Thyroid gland (tissue), 4 donors: ENCODE measurements at regions not wholly inside any gene's neighbourhood (a gene's known extent, or its start where the extent isn't known, plus 50 kb on each side); places are given as distances from the start of the nearest gene placed in this dataset.
"Not testable (repeated sequence)": the region's sequence is repeated elsewhere in the genome, so short reads cannot be mapped to it uniquely, and the experiment has no call there.

Experiments
- POLR2A ChIP-seq, 2 donors: fragments of 450-650 bp; IDR thresholded peaks; one replicate each; pipeline ENCODE4 v1.6.1; 2017; ENCODE audit warnings: antibody characterized with exemption in 2 of 2, mild to moderate bottlenecking in 2 of 2, moderate library complexity in 1 of 2
- TF ChIP-seq, protein P1 (sequence below), 6 experiments: fragments of 200-600 bp in 3 of 6; fragments of 450-650 bp in 3 of 6; sonication (generic) in 3 of 6; IDR thresholded peaks; one replicate each; pipeline ENCODE4 v1.5.1; 2016 to 2019; ENCODE audit warnings: antibody characterized with exemption in 6 of 6, mild to moderate bottlenecking in 2 of 6, inconsistent platforms in 1 of 6, moderate library complexity in 1 of 6

DNA sequence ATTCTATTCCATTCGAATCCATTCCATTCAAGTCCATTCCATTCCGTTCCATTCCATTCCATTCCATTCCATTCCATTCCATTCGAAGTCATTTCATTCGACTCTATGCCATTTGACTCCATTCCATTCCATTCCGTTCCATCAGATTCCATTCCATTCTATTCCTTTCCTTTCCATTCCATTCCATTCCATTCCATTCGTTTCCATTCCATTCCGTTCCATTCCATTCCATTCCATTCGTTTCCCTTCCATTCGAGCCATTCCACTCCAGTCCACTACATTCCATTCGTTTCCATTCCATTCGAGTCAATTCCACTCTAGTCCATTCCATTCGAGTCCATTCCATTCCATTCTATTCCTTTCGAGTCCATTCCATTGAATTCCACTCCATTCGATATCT is 1120.4 kb downstream of the RPIA start:
- TF ChIP-seq, protein P1, sequence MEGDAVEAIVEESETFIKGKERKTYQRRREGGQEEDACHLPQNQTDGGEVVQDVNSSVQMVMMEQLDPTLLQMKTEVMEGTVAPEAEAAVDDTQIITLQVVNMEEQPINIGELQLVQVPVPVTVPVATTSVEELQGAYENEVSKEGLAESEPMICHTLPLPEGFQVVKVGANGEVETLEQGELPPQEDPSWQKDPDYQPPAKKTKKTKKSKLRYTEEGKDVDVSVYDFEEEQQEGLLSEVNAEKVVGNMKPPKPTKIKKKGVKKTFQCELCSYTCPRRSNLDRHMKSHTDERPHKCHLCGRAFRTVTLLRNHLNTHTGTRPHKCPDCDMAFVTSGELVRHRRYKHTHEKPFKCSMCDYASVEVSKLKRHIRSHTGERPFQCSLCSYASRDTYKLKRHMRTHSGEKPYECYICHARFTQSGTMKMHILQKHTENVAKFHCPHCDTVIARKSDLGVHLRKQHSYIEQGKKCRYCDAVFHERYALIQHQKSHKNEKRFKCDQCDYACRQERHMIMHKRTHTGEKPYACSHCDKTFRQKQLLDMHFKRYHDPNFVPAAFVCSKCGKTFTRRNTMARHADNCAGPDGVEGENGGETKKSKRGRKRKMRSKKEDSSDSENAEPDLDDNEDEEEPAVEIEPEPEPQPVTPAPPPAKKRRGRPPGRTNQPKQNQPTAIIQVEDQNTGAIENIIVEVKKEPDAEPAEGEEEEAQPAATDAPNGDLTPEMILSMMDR (IDR thresholded peaks at IDR 0.05): not testable (repeated sequence)
- TF ChIP-seq POLR2A (IDR thresholded peaks at IDR 0.05): not testable (repeated sequence)
